Calu3 (cell line): ENCODE measurements at regions not wholly inside any gene's neighbourhood (a gene's known extent, or its start where the extent isn't known, plus 50 kb on each side); places are given as distances from the start of the nearest gene placed in this dataset.

Experiments used
- BruUV-seq: library from RNA; stranded (reverse); fragments of 400-500 nt; replicated peaks from 2 replicates; lab custom pipeline; 2021; lab: Mats Ljungman, UMichigan
- CTCF ChIA-PET: fragments of 300-600 bp; sonication (Branson Sonifier 250); formaldehyde crosslinking; loops from one replicate; lab custom pipeline; 2022; ENCODE audit warnings: antibody characterized with exemption; lab: Charles Lee
- DNase-seq: peaks from one replicate; pipeline ENCODE4 v3.0.0; 2022
- H3K27ac Mint-ChIP-seq: one replicate; pipeline ENCODE4 v1.8.0; 2022; ENCODE audit warnings: mixed read lengths; ENCODE audit not compliant: unreplicated experiment
- H3K27me3 Mint-ChIP-seq: one replicate; pipeline ENCODE4 v1.8.0; 2022; ENCODE audit warnings: mixed read lengths; ENCODE audit not compliant: unreplicated experiment
- H3K36me3 Mint-ChIP-seq: one replicate; pipeline ENCODE4 v1.8.0; 2022; ENCODE audit warnings: mild to moderate bottlenecking, moderate library complexity, mixed read lengths; ENCODE audit not compliant: insufficient read depth, unreplicated experiment
- H3K4me1 Mint-ChIP-seq: one replicate; pipeline ENCODE4 v1.8.0; 2022; ENCODE audit warnings: mild to moderate bottlenecking, low read depth, mixed read lengths; ENCODE audit not compliant: unreplicated experiment
- H3K4me3 Mint-ChIP-seq: one replicate; pipeline ENCODE4 v1.8.0; 2022; ENCODE audit warnings: mild to moderate bottlenecking, low read depth, moderate library complexity, mixed read lengths; ENCODE audit not compliant: unreplicated experiment
- H3K9me3 Mint-ChIP-seq: one replicate; pipeline ENCODE4 v1.8.0; 2022; ENCODE audit warnings: low read depth, mixed read lengths; ENCODE audit not compliant: unreplicated experiment
- intact Hi-C: fragments of 100-400 bp; cut with micrococcal nuclease; formaldehyde crosslinking; loops from one replicate; pipeline ENCODE4 v1.10.0; 2022; ENCODE audit not compliant: unreplicated experiment
- TF ChIP-seq, protein P1 (sequence below): fragments of 200-600 bp; IDR thresholded peaks from one replicate; pipeline ENCODE4 v1.8.0; 2022; ENCODE audit warnings: antibody characterized with exemption; ENCODE audit not compliant: unreplicated experiment

DNA sequence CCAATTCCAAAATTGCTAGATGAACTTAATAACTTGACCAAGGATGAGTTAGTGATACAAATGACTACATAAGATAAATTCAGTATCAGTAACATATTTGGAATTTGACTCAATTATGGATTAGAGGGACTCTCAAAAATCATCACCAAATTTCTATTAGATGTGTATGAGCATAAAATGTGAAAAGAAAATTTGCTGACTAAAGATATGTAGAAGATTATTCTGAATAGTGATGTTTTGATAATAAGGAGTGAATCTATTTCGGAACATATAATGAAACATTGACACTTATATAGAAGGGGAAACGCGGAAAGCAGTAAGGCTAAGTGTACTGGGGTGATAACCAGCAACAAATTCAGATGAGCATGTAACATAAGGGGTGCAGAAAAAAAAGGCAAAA is 177.3 kb downstream of the DERA start:
- TF ChIP-seq, protein P1, sequence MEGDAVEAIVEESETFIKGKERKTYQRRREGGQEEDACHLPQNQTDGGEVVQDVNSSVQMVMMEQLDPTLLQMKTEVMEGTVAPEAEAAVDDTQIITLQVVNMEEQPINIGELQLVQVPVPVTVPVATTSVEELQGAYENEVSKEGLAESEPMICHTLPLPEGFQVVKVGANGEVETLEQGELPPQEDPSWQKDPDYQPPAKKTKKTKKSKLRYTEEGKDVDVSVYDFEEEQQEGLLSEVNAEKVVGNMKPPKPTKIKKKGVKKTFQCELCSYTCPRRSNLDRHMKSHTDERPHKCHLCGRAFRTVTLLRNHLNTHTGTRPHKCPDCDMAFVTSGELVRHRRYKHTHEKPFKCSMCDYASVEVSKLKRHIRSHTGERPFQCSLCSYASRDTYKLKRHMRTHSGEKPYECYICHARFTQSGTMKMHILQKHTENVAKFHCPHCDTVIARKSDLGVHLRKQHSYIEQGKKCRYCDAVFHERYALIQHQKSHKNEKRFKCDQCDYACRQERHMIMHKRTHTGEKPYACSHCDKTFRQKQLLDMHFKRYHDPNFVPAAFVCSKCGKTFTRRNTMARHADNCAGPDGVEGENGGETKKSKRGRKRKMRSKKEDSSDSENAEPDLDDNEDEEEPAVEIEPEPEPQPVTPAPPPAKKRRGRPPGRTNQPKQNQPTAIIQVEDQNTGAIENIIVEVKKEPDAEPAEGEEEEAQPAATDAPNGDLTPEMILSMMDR: no peak
- CTCF ChIA-PET: no interaction called here
- Mint-ChIP-seq H3K4me1 (no peaks in the 10 kb centered on the region), H3K4me3 (no peak overlapping the region), H3K27me3 (no peaks in the 10 kb centered on the region), H3K27ac (no peak overlapping the region), H3K9me3 (no peaks in the 10 kb centered on the region), H3K36me3 (no peaks in the 10 kb centered on the region)
- no peak for DNase-seq
- intact Hi-C loops: no loop called here
- BruUV-seq: no TSS peak
